ENCODE measurements at regions not wholly inside any gene's neighbourhood (a gene's known extent, or its start where the extent isn't known, plus 50 kb on each side); places are given as distances from the start of the nearest gene placed in this dataset.

- no peaks in the 10 kb centered on the region for H3K27me3 Mint-ChIP-seq (ENCODE audit: insufficient read depth, low read depth)
- Histone ChIP-seq H3K27me3 (no peaks in the 10 kb centered on the region), H3K79me2 (ENCODE audit: low read depth) (no peaks in the 10 kb centered on the region), H3K4me1 (no peaks in the 10 kb centered on the region), H4K20me1 (ENCODE audit: low read depth) (no peaks in the 10 kb centered on the region), H2AFZ (replicated peaks) (no peak overlapping the region), H3K4me2 (no peak overlapping the region), H3K9ac (no peak overlapping the region), H3K27ac (no peak overlapping the region), H3F3A (ENCODE audit: low read depth) (no peaks in the 10 kb centered on the region), H3K9me3 (ENCODE audit: low read depth) (no peaks in the 10 kb centered on the region), H3K4me3 (no peak overlapping the region), H3K36me3 (no peaks in the 10 kb centered on the region)
- no peak overlapping the region for H3K4me3 Mint-ChIP-seq
- H3K36me3 Mint-ChIP-seq: no peaks in the 10 kb centered on the region
- peaks cover 2% of the 10 kb centered on the region for H3K9me3 Mint-ChIP-seq
- H3K27ac Mint-ChIP-seq: no peak overlapping the region
- TF ChIP-seq CTCF (IDR thresholded peaks at IDR 0.05) (no peak), EZH2 (IDR thresholded peaks at IDR 0.05) (no peak), EZH2phosphoT487 (IDR thresholded peaks at IDR 0.05) (no peak)
- H3K4me1 Mint-ChIP-seq: no peaks in the 10 kb centered on the region
- no peak for DNase-seq (ENCODE audit: low spot score)
These were observed 318.5 kb upstream of the B3GALT2 start for GRCh38 chr1:193504920-193505319.

- no peak overlapping the region for H3K4me3 ChIP-seq
- H4K20me1 ChIP-seq (ENCODE audit: low read depth): no peaks in the 10 kb centered on the region
- Mint-ChIP-seq H3K9me3 (no peaks in the 10 kb centered on the region), H3K27ac (no peak overlapping the region), H3K27me3 (ENCODE audit: insufficient read depth, low read depth) (no peaks in the 10 kb centered on the region), H3K4me1 (peaks cover 2% of the 10 kb centered on the region), H3K4me3 (no peak overlapping the region), H3K36me3 (no peaks in the 10 kb centered on the region)
- no peak overlapping the region for H3K4me2 ChIP-seq
- DNase-seq (ENCODE audit: low spot score): no peak
- no peak overlapping the region for H2AFZ ChIP-seq (replicated peaks)
- H3K9ac ChIP-seq: no peak overlapping the region
- H3K27me3 ChIP-seq: no peaks in the 10 kb centered on the region
- TF ChIP-seq EZH2 (IDR thresholded peaks at IDR 0.05) (no peak), EZH2phosphoT487 (IDR thresholded peaks at IDR 0.05) (no peak), CTCF (IDR thresholded peaks at IDR 0.05) (no peak)
- no peaks in the 10 kb centered on the region for H3K9me3 ChIP-seq (ENCODE audit: low read depth)
- no peaks in the 10 kb centered on the region for H3K36me3 ChIP-seq
- no peak overlapping the region for H3K27ac ChIP-seq
- no peaks in the 10 kb centered on the region for H3K79me2 ChIP-seq (ENCODE audit: low read depth)
- no peaks in the 10 kb centered on the region for H3F3A ChIP-seq (ENCODE audit: low read depth)
- H3K4me1 ChIP-seq: no peaks in the 10 kb centered on the region
These were observed 311.8 kb upstream of the B3GALT2 start for GRCh38 chr1:193498088-193498655.

GRCh38 chr1:193494368-193494767, 308.0 kb upstream of the B3GALT2 start:
- TF ChIP-seq EZH2 (IDR thresholded peaks at IDR 0.05) (no peak), EZH2phosphoT487 (IDR thresholded peaks at IDR 0.05) (no peak), CTCF (IDR thresholded peaks at IDR 0.05) (no peak)
- H2AFZ ChIP-seq (replicated peaks): no peak overlapping the region
- H3K36me3 Mint-ChIP-seq: no peaks in the 10 kb centered on the region

More at GRCh38 chr1:193494368-193494767, 308.0 kb upstream of the B3GALT2 start:
- Histone ChIP-seq H3K27me3 (no peaks in the 10 kb centered on the region), H3K36me3 (no peaks in the 10 kb centered on the region), H3K9ac (no peak overlapping the region), H4K20me1 (ENCODE audit: low read depth) (no peaks in the 10 kb centered on the region), H3K4me1 (no peaks in the 10 kb centered on the region), H3F3A (ENCODE audit: low read depth) (no peaks in the 10 kb centered on the region), H3K27ac (no peak overlapping the region), H3K9me3 (ENCODE audit: low read depth) (no peaks in the 10 kb centered on the region), H3K4me2 (no peak overlapping the region), H3K4me3 (no peak overlapping the region), H3K79me2 (ENCODE audit: low read depth) (no peaks in the 10 kb centered on the region)
- H3K27ac Mint-ChIP-seq: no peak overlapping the region
- peaks cover 11% of the 10 kb centered on the region for H3K9me3 Mint-ChIP-seq
- DNase-seq (ENCODE audit: low spot score): no peak
- H3K4me1 Mint-ChIP-seq: peaks cover 4% of the 10 kb centered on the region
- H3K27me3 Mint-ChIP-seq (ENCODE audit: insufficient read depth, low read depth): no peaks in the 10 kb centered on the region
- no peak overlapping the region for H3K4me3 Mint-ChIP-seq

Data from neural progenitor cell (in vitro differentiated cells).